ENCODE measurements at regions not wholly inside any gene's neighbourhood (a gene's known extent, or its start where the extent isn't known, plus 50 kb on each side); places are given as distances from the start of the nearest gene placed in this dataset.

GRCh38 chr4:183770906-183771305, 111.8 kb downstream of the TRAPPC11 start:
- Histone ChIP-seq H3K9ac (ENCODE audit: low read length) (no peak overlapping the region), H3K79me2 (ENCODE audit: insufficient read depth, low read length) (no peaks in the 10 kb centered on the region), H3K36me3 (ENCODE audit: insufficient read depth, low read length) (no peaks in the 10 kb centered on the region), H3F3A (ENCODE audit: insufficient read depth, low read length) (no peaks in the 10 kb centered on the region), H3K27ac (ENCODE audit: low read depth, low read length, poor library complexity, severe bottlenecking) (no peak overlapping the region), H3K9me3 (ENCODE audit: low read length) (no peaks in the 10 kb centered on the region), H3K4me1 (ENCODE audit: insufficient read depth, low read length, severe bottlenecking) (peaks cover under 1% of the 10 kb centered on the region), H3K27me3 (ENCODE audit: insufficient read depth, low read length) (no peaks in the 10 kb centered on the region), H2AFZ (ENCODE audit: low read length) (no peak overlapping the region), H3K9me2 (ENCODE audit: low read depth, low read length) (no peaks in the 10 kb centered on the region), H3K4me3 (ENCODE audit: low read depth, low read length, poor library complexity, severe bottlenecking) (no peak overlapping the region), H3K4me2 (ENCODE audit: low read length) (no peak overlapping the region), H4K20me1 (ENCODE audit: insufficient read depth, low read length) (no peaks in the 10 kb centered on the region)
- TF ChIP-seq CTCF (IDR thresholded peaks at IDR 0.05; ENCODE audit: low read length): no peak
- no peak for TF ChIP-seq EZH2 (IDR thresholded peaks at IDR 0.05; ENCODE audit: borderline replicate concordance, low read length)

GRCh38 chr4:183772361-183772760, 113.3 kb downstream of the TRAPPC11 start:
- no peaks in the 10 kb centered on the region for H4K20me1 ChIP-seq (ENCODE audit: insufficient read depth, low read length)
- H3K27me3 ChIP-seq (ENCODE audit: insufficient read depth, low read length): no peaks in the 10 kb centered on the region
- no peaks in the 10 kb centered on the region for H3K79me2 ChIP-seq (ENCODE audit: insufficient read depth, low read length)
- H3F3A ChIP-seq (ENCODE audit: insufficient read depth, low read length): no peaks in the 10 kb centered on the region
- H3K4me1 ChIP-seq (ENCODE audit: insufficient read depth, low read length, severe bottlenecking): no peaks in the 10 kb centered on the region
- H3K36me3 ChIP-seq (ENCODE audit: insufficient read depth, low read length): no peaks in the 10 kb centered on the region
- no peaks in the 10 kb centered on the region for H3K9me3 ChIP-seq (ENCODE audit: low read length)
- TF ChIP-seq EZH2 (IDR thresholded peaks at IDR 0.05; ENCODE audit: borderline replicate concordance, low read length): no peak
- TF ChIP-seq CTCF (IDR thresholded peaks at IDR 0.05; ENCODE audit: low read length): no peak
- H3K9me2 ChIP-seq (ENCODE audit: low read depth, low read length): no peaks in the 10 kb centered on the region
- H3K9ac ChIP-seq (ENCODE audit: low read length): no peak overlapping the region
- H3K27ac ChIP-seq (ENCODE audit: low read depth, low read length, poor library complexity, severe bottlenecking): no peak overlapping the region
- no peak overlapping the region for H2AFZ ChIP-seq (ENCODE audit: low read length)
- no peak overlapping the region for H3K4me2 ChIP-seq (ENCODE audit: low read length)
- no peak overlapping the region for H3K4me3 ChIP-seq (ENCODE audit: low read depth, low read length, poor library complexity, severe bottlenecking)

- H3K9me2 ChIP-seq (ENCODE audit: low read depth, low read length): no peaks in the 10 kb centered on the region
- H3K9ac ChIP-seq (ENCODE audit: low read length): no peak overlapping the region
- H3K9me3 ChIP-seq (ENCODE audit: low read length): no peaks in the 10 kb centered on the region
- no peaks in the 10 kb centered on the region for H3K79me2 ChIP-seq (ENCODE audit: insufficient read depth, low read length)
- H3K4me2 ChIP-seq (ENCODE audit: low read length): no peak overlapping the region
- no peaks in the 10 kb centered on the region for H3F3A ChIP-seq (ENCODE audit: insufficient read depth, low read length)
- H2AFZ ChIP-seq (ENCODE audit: low read length): no peak overlapping the region
- no peaks in the 10 kb centered on the region for H3K36me3 ChIP-seq (ENCODE audit: insufficient read depth, low read length)
- H3K4me3 ChIP-seq (ENCODE audit: low read depth, low read length, poor library complexity, severe bottlenecking): no peak overlapping the region
- H3K4me1 ChIP-seq (ENCODE audit: insufficient read depth, low read length, severe bottlenecking): no peaks in the 10 kb centered on the region
- H3K27me3 ChIP-seq (ENCODE audit: insufficient read depth, low read length): no peaks in the 10 kb centered on the region
- H3K27ac ChIP-seq (ENCODE audit: low read depth, low read length, poor library complexity, severe bottlenecking): no peak overlapping the region
- TF ChIP-seq CTCF (IDR thresholded peaks at IDR 0.05; ENCODE audit: low read length) (no peak), EZH2 (IDR thresholded peaks at IDR 0.05; ENCODE audit: borderline replicate concordance, low read length) (no peak)
- no peaks in the 10 kb centered on the region for H4K20me1 ChIP-seq (ENCODE audit: insufficient read depth, low read length)
Observed at GRCh38 chr4:183773790-183774189, 114.7 kb downstream of the TRAPPC11 start.
